H9 (cell line): ENCODE measurements at regions not wholly inside any gene's neighbourhood (a gene's known extent, or its start where the extent isn't known, plus 50 kb on each side); places are given as distances from the start of the nearest gene placed in this dataset.

Experiments
- DNase-seq: peaks from one replicate; pipeline ENCODE4 v3.0.0-alpha.2; 2017
- H2AFZ ChIP-seq: one replicate; pipeline ENCODE4 v1.6.1; 2013; ENCODE audit warnings: mild to moderate bottlenecking, low read length, control low read depth, moderate library complexity
- H2AK5ac ChIP-seq: 2 replicates; pipeline ENCODE4 v1.6.1; 2013; ENCODE audit warnings: low read length, control low read depth, mixed read lengths; ENCODE audit not compliant: insufficient read length
- H2BK120ac ChIP-seq: one replicate; pipeline ENCODE4 v1.6.1; 2013; ENCODE audit warnings: low read depth, mild to moderate bottlenecking, low read length, control low read depth, inconsistent platforms; ENCODE audit not compliant: poor library complexity, severe bottlenecking
- H2BK12ac ChIP-seq: 2 replicates; pipeline ENCODE4 v1.6.1; 2013; ENCODE audit warnings: low read length, control low read depth, mixed read lengths, low read depth; ENCODE audit not compliant: insufficient read length
- H2BK15ac ChIP-seq: 2 replicates; pipeline ENCODE4 v1.6.1; 2013; ENCODE audit warnings: low read depth, low read length, control low read depth
- H2BK20ac ChIP-seq: one replicate; pipeline ENCODE4 v1.6.1; 2013; ENCODE audit warnings: low read depth, mild to moderate bottlenecking, low read length, control low read depth, inconsistent platforms; ENCODE audit not compliant: poor library complexity, severe bottlenecking
- H2BK5ac ChIP-seq: 2 replicates; pipeline ENCODE4 v1.6.1; 2013; ENCODE audit warnings: low read length, control low read depth, mixed read lengths; ENCODE audit not compliant: insufficient read length
- H3K14ac ChIP-seq: 2 replicates; pipeline ENCODE4 v1.6.1; 2013; ENCODE audit warnings: low read length, control low read depth; ENCODE audit not compliant: insufficient read depth
- H3K18ac ChIP-seq: 2 replicates; pipeline ENCODE4 v1.6.1; 2013; ENCODE audit warnings: low read depth, mild to moderate bottlenecking, mixed read lengths, low read length, control low read depth; ENCODE audit not compliant: insufficient read length
- H3K23ac ChIP-seq: 2 replicates; pipeline ENCODE4 v1.6.1; 2013; ENCODE audit warnings: low read length, control low read depth, mixed read lengths, low read depth; ENCODE audit not compliant: insufficient read length
- H3K23me2 ChIP-seq: 2 replicates; pipeline ENCODE4 v1.6.1; 2013; ENCODE audit warnings: low read depth, mild to moderate bottlenecking, mixed read lengths, low read length, control low read depth; ENCODE audit not compliant: insufficient read length, poor library complexity, severe bottlenecking
- H3K27ac ChIP-seq: 2 replicates; pipeline ENCODE4 v1.5.1; 2013; ENCODE audit warnings: low read length, control low read depth, mixed read lengths, low read depth; ENCODE audit not compliant: insufficient read length
- H3K27me3 ChIP-seq: 2 replicates; pipeline ENCODE4 v1.6.1; 2013; ENCODE audit warnings: low read length, control low read depth, inconsistent platforms; ENCODE audit not compliant: insufficient read depth
- H3K4ac ChIP-seq: 2 replicates; pipeline ENCODE4 v1.6.1; 2013; ENCODE audit warnings: low read depth, mild to moderate bottlenecking, control low read depth, inconsistent platforms, low read length, moderate library complexity
- H3K4me1 ChIP-seq: 2 replicates; pipeline ENCODE4 v1.6.1; 2013; ENCODE audit warnings: low read length, control low read depth, inconsistent platforms; ENCODE audit not compliant: insufficient read depth
- H3K4me2 ChIP-seq: 2 replicates; pipeline ENCODE4 v1.6.1; 2013; ENCODE audit warnings: low read length, control low read depth, mixed read lengths; ENCODE audit not compliant: insufficient read length, insufficient read depth
- H3K56ac ChIP-seq: 2 replicates; pipeline ENCODE4 v1.6.1; 2013; ENCODE audit warnings: low read depth, mild to moderate bottlenecking, mixed read lengths, low read length, control low read depth; ENCODE audit not compliant: insufficient read length
- H3K79me1 ChIP-seq: 2 replicates; pipeline ENCODE4 v1.6.1; 2013; ENCODE audit warnings: low read depth, mild to moderate bottlenecking, moderate library complexity, low read length, control low read depth, inconsistent platforms; ENCODE audit not compliant: insufficient read depth, poor library complexity, severe bottlenecking
- H3K79me2 ChIP-seq: 2 replicates; pipeline ENCODE4 v1.6.1; 2013; ENCODE audit warnings: low read length, control low read depth, inconsistent platforms; ENCODE audit not compliant: insufficient read depth
- H3K9ac ChIP-seq: 2 replicates; pipeline ENCODE4 v1.6.1; 2013; ENCODE audit warnings: low read length, control low read depth, mixed read lengths; ENCODE audit not compliant: insufficient read length; ENCODE audit errors: extremely low read depth
- H3K9me3 ChIP-seq: one replicate; pipeline ENCODE4 v1.6.1; 2013; ENCODE audit warnings: low read depth, low read length, inconsistent platforms; ENCODE audit not compliant: control insufficient read depth
- H3T11ph ChIP-seq: one replicate; pipeline ENCODE4 v1.6.1; 2013; ENCODE audit warnings: mild to moderate bottlenecking, low read length, control low read depth, inconsistent platforms
- H4K20me1 ChIP-seq: one replicate; pipeline ENCODE4 v1.6.1; 2013; ENCODE audit not compliant: control insufficient read depth, insufficient read length, insufficient read depth
- H4K5ac ChIP-seq: 2 replicates; pipeline ENCODE4 v1.6.1; 2013; ENCODE audit warnings: low read depth, mild to moderate bottlenecking, mixed read lengths, low read length, control low read depth; ENCODE audit not compliant: insufficient read length
- H4K8ac ChIP-seq: replicated peaks from 2 replicates; pipeline ENCODE4 v1.6.1; 2013; ENCODE audit warnings: low read length, control low read depth, mixed read lengths, low read depth; ENCODE audit not compliant: insufficient read length
- H4K91ac ChIP-seq: 2 replicates; pipeline ENCODE4 v1.6.1; 2013; ENCODE audit warnings: low read depth, mild to moderate bottlenecking, moderate library complexity, mixed read lengths, low read length, control low read depth; ENCODE audit not compliant: insufficient read length
- H3K27ac Mint-ChIP-seq, 3 experiments: 2 replicates in 2 of 3; 3 replicates in 1 of 3; pipeline ENCODE4 v1.8.0; 2020 to 2021; ENCODE audit warnings: mixed read lengths in 3 of 3, mild to moderate bottlenecking in 1 of 3, moderate library complexity in 1 of 3
- H3K27me3 Mint-ChIP-seq: 2 replicates; pipeline ENCODE4 v1.8.0; 2021; ENCODE audit warnings: low read depth, mild to moderate bottlenecking, moderate library complexity, mixed read lengths
- H3K36me3 Mint-ChIP-seq, 3 experiments: 2 replicates in 2 of 3; 3 replicates in 1 of 3; pipeline ENCODE4 v1.8.0; 2020 to 2021; ENCODE audit warnings: low read depth in 3 of 3, mixed read lengths in 3 of 3; ENCODE audit not compliant: insufficient read depth in 1 of 3
- H3K4me1 Mint-ChIP-seq, 2 experiments: 2 replicates each; pipeline ENCODE4 v1.8.0; 2020; ENCODE audit warnings: mixed read lengths in 2 of 2
- H3K4me3 Mint-ChIP-seq, 2 experiments: 2 replicates in 1 of 2; 3 replicates in 1 of 2; pipeline ENCODE4 v1.8.0; 2020 to 2021; ENCODE audit warnings: mild to moderate bottlenecking in 2 of 2, mixed read lengths in 2 of 2, moderate library complexity in 1 of 2
- H3K9me3 Mint-ChIP-seq, 2 experiments: 2 replicates in 1 of 2; 3 replicates in 1 of 2; pipeline ENCODE4 v1.8.0; 2020; ENCODE audit warnings: mild to moderate bottlenecking in 2 of 2, mixed read lengths in 2 of 2, moderate library complexity in 1 of 2
- CTCF ChIP-seq: fragments of 200-600 bp; sonication (generic); conservative IDR thresholded peaks from 3 replicates; pipeline ENCODE4 v1.8.0; 2021; ENCODE audit warnings: antibody characterized with exemption, mild to moderate bottlenecking

GRCh38 chr3:88398581-88398980 is 248.8 kb downstream of the C3orf38 start:
- no peak overlapping the region for H2BK120ac ChIP-seq
- no peak overlapping the region for H4K91ac ChIP-seq
- no peaks in the 10 kb centered on the region for H3K23me2 ChIP-seq
- H3K27ac Mint-ChIP-seq = no peak overlapping the region
- H2BK12ac ChIP-seq = no peak overlapping the region
- no peak overlapping the region for H3K4me2 ChIP-seq
- H3K4ac ChIP-seq = no peak overlapping the region
- no peaks in the 10 kb centered on the region for H3K9me3 ChIP-seq
- no peak overlapping the region for H2AFZ ChIP-seq
- H3K36me3 Mint-ChIP-seq = no peaks in the 10 kb centered on the region
- no peak overlapping the region for H2BK20ac ChIP-seq
- no peak overlapping the region for H4K5ac ChIP-seq
- DNase-seq = no peak
- no peak overlapping the region for H4K8ac ChIP-seq
- no peak overlapping the region for H3K23ac ChIP-seq
- H3K27ac ChIP-seq = no peak overlapping the region
- peaks cover 4 to 6% of the 10 kb centered on the region in 2 experiments for H3K4me1 Mint-ChIP-seq
- H3K79me1 ChIP-seq = no peaks in the 10 kb centered on the region
- no peak overlapping the region for H3K9ac ChIP-seq
- H3T11ph ChIP-seq = no peak overlapping the region
- no peak overlapping the region for H3K4me3 Mint-ChIP-seq
- no peaks in the 10 kb centered on the region for H4K20me1 ChIP-seq
- H3K4me1 ChIP-seq = no peaks in the 10 kb centered on the region
- H3K14ac ChIP-seq = no peak overlapping the region
- no peak overlapping the region for H3K18ac ChIP-seq
- H2BK15ac ChIP-seq = no peak overlapping the region
- H3K9me3 Mint-ChIP-seq = no peaks in the 10 kb centered on the region
- H3K79me2 ChIP-seq = no peaks in the 10 kb centered on the region
- TF ChIP-seq CTCF = no peak
- H3K56ac ChIP-seq = no peak overlapping the region
- H3K27me3 Mint-ChIP-seq = no peaks in the 10 kb centered on the region
- no peak overlapping the region for H2AK5ac ChIP-seq
- no peaks in the 10 kb centered on the region for H3K27me3 ChIP-seq
- H2BK5ac ChIP-seq = no peak overlapping the region
